ENCODE measurements at regions not wholly inside any gene's neighbourhood (a gene's known extent, or its start where the extent isn't known, plus 50 kb on each side); places are given as distances from the start of the nearest gene placed in this dataset.
"Not testable (repeated sequence)": the region's sequence is repeated elsewhere in the genome, so short reads cannot be mapped to it uniquely, and the experiment has no call there.

- DNase-seq (ENCODE audit: low read depth in 2 of 2), result not testable (repeated sequence)
Measured at GRCh38 chrX:84267432-84267831, 79.4 kb upstream of the RPS6KA6 start.

GRCh38 chrX:84259868-84260267, 71.9 kb upstream of the RPS6KA6 start:
- DNase-seq (ENCODE audit: low read depth in 2 of 2), result no peak

- no peak for DNase-seq (ENCODE audit: low read depth in 2 of 2)
Measured at GRCh38 chrX:84258708-84259107, 70.7 kb upstream of the RPS6KA6 start.

- peak; percentile 10 to 23 for DNase-seq (ENCODE audit: low read depth in 2 of 2)
Measured at GRCh38 chrX:84248226-84248625, 60.2 kb upstream of the RPS6KA6 start.

- peak; percentile 5 to 10 for DNase-seq (ENCODE audit: low read depth in 2 of 2)
Measured at GRCh38 chrX:84240848-84241565, 53.0 kb upstream of the RPS6KA6 start.

Measured in fibroblast of skin of left quadriceps (primary cell).